VCaP (cell line): ENCODE measurements at regions not wholly inside any gene's neighbourhood (a gene's known extent, or its start where the extent isn't known, plus 50 kb on each side); places are given as distances from the start of the nearest gene placed in this dataset.

ENCODE experiments used
- H3K27ac ChIP-seq: fragments of 450-650 bp; 2 replicates; pipeline ENCODE4 v1.5.1; 2017
- TF ChIP-seq, protein P1 (sequence below): fragments of 450-650 bp; conservative IDR thresholded peaks from 2 replicates; pipeline ENCODE4 v1.5.1; 2017; ENCODE audit warnings: mild to moderate bottlenecking, moderate library complexity

DNA sequence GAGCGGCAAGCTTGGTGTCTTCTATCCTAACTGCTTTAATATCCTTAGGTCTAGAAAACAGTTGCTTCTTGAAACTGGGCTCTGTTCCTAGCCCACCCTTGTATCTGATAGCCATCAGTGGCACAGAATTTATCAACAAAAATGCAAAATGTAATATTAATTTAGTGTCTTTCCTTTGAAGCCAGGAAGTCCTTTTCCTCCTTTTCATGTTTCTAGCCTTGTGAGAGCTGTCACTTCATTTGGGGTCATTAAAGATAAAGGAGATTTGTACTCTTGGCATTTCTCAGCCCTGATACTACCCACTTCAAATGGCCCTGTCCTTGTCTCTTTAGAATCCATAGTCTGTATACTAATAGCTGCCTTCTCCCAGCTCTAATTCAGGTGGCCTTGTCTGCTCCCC is 111.0 kb downstream of the GAS1 start:
- TF ChIP-seq, protein P1, sequence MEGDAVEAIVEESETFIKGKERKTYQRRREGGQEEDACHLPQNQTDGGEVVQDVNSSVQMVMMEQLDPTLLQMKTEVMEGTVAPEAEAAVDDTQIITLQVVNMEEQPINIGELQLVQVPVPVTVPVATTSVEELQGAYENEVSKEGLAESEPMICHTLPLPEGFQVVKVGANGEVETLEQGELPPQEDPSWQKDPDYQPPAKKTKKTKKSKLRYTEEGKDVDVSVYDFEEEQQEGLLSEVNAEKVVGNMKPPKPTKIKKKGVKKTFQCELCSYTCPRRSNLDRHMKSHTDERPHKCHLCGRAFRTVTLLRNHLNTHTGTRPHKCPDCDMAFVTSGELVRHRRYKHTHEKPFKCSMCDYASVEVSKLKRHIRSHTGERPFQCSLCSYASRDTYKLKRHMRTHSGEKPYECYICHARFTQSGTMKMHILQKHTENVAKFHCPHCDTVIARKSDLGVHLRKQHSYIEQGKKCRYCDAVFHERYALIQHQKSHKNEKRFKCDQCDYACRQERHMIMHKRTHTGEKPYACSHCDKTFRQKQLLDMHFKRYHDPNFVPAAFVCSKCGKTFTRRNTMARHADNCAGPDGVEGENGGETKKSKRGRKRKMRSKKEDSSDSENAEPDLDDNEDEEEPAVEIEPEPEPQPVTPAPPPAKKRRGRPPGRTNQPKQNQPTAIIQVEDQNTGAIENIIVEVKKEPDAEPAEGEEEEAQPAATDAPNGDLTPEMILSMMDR, result no peak
- no peak overlapping the region for H3K27ac ChIP-seq

DNA sequence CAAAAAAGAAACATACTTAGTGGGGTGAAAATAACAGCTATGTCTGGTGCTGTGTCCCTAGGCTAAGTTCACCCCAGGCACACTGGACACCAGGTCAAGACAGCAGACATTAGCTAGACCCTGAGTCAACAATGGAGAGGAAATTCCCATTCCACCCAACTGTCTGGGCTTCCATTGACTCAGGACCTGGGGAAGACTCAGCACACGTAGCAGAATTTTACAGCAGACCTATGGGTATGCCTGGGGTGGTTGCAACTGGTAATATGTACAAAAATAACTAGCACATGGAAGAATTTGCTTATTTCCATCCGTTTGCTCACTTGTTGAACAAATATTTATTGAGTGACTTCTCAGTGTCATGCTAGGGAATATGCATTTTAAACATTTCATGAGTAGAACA is 117.0 kb downstream of the GAS1 start:
- TF ChIP-seq, protein P1, result no peak
- no peak overlapping the region for H3K27ac ChIP-seq

DNA sequence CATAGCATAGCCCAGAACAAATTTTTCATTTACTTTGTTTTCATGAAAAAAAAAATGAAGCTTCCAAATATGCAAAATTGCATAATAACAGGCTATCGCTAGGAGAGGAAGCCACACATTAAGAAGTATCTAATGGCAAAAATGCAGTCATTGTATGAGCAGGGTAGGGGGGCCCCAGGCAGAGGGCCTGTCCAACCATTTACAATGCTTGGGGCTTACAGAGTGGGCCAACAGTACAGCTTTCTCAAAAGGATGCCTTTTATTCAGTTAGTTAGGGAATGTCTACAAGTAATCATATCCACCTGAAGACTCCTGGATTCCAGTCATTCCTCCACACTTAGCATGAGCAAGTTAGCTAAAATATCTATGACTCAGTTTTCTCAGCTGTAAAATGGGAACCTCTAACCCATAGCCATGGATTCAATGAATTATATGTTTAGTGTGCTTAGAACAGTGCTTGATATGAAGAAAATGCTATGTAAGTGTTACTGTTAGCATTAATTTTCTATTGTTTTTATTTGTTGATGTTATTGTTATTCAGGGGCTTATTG is 117.7 kb downstream of the GAS1 start:
- no peak overlapping the region for H3K27ac ChIP-seq
- TF ChIP-seq, protein P1, result no peak

DNA sequence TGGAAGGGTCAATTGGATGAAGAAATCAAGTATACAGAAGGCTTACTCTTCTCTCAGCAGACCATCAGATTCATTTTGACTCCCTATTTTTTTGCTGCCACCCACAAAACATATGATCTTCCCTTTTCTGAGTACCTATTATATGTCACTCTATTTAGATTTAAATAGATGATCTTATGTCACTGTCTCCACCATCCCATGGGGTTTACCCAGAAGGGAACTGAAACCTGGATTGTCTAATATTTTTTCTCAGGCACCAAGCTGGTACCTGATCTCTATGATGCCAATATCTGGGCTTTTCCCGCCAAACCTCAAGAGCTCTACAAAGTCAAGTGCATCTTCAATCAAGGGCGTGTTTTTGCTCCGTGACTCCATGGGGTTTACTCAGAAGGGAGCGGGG is 118.7 kb downstream of the GAS1 start:
- TF ChIP-seq, protein P1, result no peak
- H3K27ac ChIP-seq, result no peak overlapping the region

DNA sequence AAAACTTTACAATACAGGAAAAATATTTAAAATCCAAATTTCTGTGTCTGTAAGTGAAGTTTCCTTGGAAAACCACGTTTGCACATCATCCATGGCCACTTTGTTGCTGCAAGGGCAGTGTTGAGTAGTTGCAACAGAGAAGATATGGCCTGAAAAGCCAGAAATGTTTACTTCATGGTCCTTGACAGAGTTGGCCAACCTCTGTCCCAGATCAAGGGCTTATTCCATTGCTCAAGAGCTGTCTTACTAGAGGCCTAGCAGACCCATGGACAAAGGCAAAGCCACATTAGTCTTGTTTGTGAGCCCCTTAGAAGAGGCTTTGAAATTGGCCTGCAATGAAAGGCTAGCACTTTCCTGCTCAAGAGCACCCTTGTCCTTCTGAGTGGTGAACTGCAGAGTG is 119.4 kb downstream of the GAS1 start:
- no peak overlapping the region for H3K27ac ChIP-seq
- TF ChIP-seq, protein P1, result no peak

DNA sequence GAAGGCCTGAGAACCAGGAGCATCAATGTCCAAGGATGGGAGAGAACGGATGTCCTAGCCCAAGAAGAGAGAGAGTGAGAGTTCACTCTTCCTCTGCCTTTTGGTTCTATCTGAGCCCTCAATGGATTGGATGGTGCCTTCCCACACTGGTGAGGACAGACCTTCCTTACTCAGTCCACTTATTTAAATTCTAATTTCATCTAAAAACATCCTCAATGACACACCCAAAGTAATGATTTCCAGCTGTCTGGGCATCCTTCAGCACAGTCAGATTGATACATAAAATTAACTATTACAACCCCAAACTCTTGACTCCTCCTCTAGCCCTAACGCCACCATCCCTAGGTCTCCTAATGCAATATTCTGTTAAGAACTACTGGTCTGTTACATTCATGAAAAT is 122.0 kb downstream of the GAS1 start:
- TF ChIP-seq, protein P1, result no peak

DNA sequence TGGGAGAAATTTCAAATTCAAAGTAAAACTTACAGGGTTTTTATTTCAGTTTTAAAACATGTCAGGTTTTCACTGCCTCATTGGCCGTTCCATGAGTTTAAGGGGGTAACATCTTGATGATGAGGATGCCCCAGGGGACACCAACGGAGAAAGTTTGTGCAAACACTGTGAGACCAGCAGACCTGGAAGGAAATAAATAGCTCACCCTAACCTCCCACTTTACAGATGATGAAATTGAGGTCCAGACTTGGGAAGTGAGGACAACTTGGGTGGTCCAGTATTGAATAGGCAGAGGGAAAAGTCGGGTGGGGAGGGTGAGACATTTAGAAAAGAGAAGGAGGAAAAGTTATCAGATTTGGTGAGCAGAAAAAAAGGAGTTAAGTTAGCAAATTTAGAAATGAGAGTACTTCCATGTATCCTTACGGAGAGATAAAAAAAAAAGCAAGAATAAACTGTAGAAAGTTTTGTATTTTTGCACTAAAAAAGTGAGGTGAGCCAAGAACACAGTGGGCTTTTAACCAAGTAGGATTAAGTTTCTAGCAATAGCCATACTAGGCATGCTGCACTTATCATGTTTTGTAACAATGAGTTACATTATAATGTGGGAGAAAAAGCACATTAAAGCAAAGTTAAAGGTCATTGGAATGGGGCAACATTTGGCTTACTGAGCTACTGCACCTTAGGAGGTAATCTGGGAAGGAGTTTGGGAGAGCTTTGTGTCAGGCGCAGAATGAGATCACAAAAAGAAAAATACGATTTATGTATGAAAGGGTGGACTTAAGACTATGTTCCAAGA is 125.1 kb downstream of the GAS1 start:
- H3K27ac ChIP-seq, result no peak overlapping the region
- TF ChIP-seq, protein P1, result no peak

More for the DNA sequence above, 122.0 kb downstream of the GAS1 start:
- H3K27ac ChIP-seq, result no peak overlapping the region
